ENCODE measurements at regions not wholly inside any gene's neighbourhood (a gene's known extent, or its start where the extent isn't known, plus 50 kb on each side); places are given as distances from the start of the nearest gene placed in this dataset.

DNA sequence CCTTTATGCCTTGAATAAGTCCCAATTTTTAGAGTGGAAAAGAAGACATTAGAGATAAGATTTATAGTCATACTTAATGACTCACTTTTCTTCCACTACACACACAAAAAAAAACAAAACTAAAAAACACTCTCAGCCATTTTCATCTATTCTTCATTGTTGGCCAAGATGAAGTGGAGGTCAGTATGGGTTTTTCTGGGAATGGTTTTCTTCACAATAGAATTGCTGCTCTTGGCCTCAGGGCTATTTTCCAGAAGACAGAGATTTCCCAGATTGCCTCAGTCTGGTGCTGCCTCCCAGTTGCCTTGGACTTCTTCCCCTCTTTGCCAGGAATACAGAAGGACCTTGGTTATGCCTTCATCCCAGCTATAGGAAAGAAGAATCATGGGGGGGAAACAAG, 463.7 kb downstream of the TMEM232 start:
- Histone ChIP-seq H3K14ac (ENCODE audit: insufficient read length) (no peak overlapping the region), H4K91ac (replicated peaks; ENCODE audit: insufficient read length, low read length) (no peak overlapping the region), H3K4me3 (ENCODE audit: extremely low read depth in 1 of 4, insufficient read depth in 2 of 4, low read depth in 3 of 4, low read length in 4 of 4) (no peak overlapping the region), H3K4me2 (ENCODE audit: insufficient read depth in 1 of 2, low read depth in 2 of 2, low read length in 2 of 2) (no peak overlapping the region), H2BK15ac (ENCODE audit: low read length) (no peak overlapping the region), H4K5ac (ENCODE audit: insufficient read length, low read depth, low read length) (no peak overlapping the region), H2BK12ac (ENCODE audit: low read depth, low read length) (no peak overlapping the region), H2AFZ (ENCODE audit: low read length) (no peak overlapping the region), H2BK120ac (replicated peaks; ENCODE audit: low read depth, low read length) (no peak overlapping the region), H3K79me1 (ENCODE audit: low read depth, low read length) (no peaks in the 10 kb centered on the region), H2BK5ac (ENCODE audit: low read depth, low read length) (no peak overlapping the region), H3K9ac (replicated peaks in 1 of 4; ENCODE audit: extremely low read depth in 1 of 4, low read depth in 3 of 4, low read length in 3 of 4) (no peak overlapping the region), H3K4ac (replicated peaks; ENCODE audit: insufficient read length, low read depth, low read length) (no peak overlapping the region), H2AK5ac (ENCODE audit: low read depth, low read length) (no peak overlapping the region), H3K23ac (ENCODE audit: insufficient read length) (no peak overlapping the region), H3K9me3 (ENCODE audit: insufficient read depth in 2 of 2, low read depth in 1 of 2, low read length in 1 of 2) (no peaks in the 10 kb centered on the region), H3K27me3 (replicated peaks in 1 of 4; ENCODE audit: control insufficient read depth in 3 of 4, extremely low read depth in 1 of 4, insufficient read depth in 3 of 4, low read length in 3 of 4) (no peaks in the 10 kb centered on the region), H4K8ac (ENCODE audit: extremely low read depth, insufficient read depth, low read length) (no peak overlapping the region), H3K56ac (replicated peaks; ENCODE audit: insufficient read length, low read depth, low read length) (no peak overlapping the region), H3K36me3 (ENCODE audit: control insufficient read depth in 2 of 4, insufficient read depth in 4 of 4, low read length in 3 of 4) (no peaks in the 10 kb centered on the region), H4K20me1 (replicated peaks in 1 of 2; ENCODE audit: control insufficient read depth in 1 of 2, insufficient read depth in 2 of 2, low read length in 2 of 2) (no peaks in the 10 kb centered on the region), H3K4me1 (replicated peaks in 1 of 4; ENCODE audit: control insufficient read depth in 3 of 4, insufficient read depth in 4 of 4, low read length in 3 of 4) (no peaks in the 10 kb centered on the region; a peak in 1 of 7 replicates), H2BK20ac (ENCODE audit: low read length) (no peak overlapping the region), H3K18ac (ENCODE audit: extremely low read depth, low read length) (no peak overlapping the region), H3K23me2 (ENCODE audit: low read depth, low read length) (no peaks in the 10 kb centered on the region), H3K79me2 (ENCODE audit: control insufficient read depth in 1 of 2, insufficient read depth in 2 of 2, low read length in 2 of 2) (no peaks in the 10 kb centered on the region), H3K27ac (ENCODE audit: low read depth, low read length) (no peak overlapping the region)
- ChIA-PET CTCF (ENCODE audit: partially characterized antibody) (no interaction called here), POLR2A (ENCODE audit: partially characterized antibody) (no interaction called here)
- FAIRE-seq (no peak), DNase-seq (ENCODE audit: low read depth in 1 of 2, low spot score in 2 of 2) (no peak)
- TF ChIP-seq, protein P1, sequence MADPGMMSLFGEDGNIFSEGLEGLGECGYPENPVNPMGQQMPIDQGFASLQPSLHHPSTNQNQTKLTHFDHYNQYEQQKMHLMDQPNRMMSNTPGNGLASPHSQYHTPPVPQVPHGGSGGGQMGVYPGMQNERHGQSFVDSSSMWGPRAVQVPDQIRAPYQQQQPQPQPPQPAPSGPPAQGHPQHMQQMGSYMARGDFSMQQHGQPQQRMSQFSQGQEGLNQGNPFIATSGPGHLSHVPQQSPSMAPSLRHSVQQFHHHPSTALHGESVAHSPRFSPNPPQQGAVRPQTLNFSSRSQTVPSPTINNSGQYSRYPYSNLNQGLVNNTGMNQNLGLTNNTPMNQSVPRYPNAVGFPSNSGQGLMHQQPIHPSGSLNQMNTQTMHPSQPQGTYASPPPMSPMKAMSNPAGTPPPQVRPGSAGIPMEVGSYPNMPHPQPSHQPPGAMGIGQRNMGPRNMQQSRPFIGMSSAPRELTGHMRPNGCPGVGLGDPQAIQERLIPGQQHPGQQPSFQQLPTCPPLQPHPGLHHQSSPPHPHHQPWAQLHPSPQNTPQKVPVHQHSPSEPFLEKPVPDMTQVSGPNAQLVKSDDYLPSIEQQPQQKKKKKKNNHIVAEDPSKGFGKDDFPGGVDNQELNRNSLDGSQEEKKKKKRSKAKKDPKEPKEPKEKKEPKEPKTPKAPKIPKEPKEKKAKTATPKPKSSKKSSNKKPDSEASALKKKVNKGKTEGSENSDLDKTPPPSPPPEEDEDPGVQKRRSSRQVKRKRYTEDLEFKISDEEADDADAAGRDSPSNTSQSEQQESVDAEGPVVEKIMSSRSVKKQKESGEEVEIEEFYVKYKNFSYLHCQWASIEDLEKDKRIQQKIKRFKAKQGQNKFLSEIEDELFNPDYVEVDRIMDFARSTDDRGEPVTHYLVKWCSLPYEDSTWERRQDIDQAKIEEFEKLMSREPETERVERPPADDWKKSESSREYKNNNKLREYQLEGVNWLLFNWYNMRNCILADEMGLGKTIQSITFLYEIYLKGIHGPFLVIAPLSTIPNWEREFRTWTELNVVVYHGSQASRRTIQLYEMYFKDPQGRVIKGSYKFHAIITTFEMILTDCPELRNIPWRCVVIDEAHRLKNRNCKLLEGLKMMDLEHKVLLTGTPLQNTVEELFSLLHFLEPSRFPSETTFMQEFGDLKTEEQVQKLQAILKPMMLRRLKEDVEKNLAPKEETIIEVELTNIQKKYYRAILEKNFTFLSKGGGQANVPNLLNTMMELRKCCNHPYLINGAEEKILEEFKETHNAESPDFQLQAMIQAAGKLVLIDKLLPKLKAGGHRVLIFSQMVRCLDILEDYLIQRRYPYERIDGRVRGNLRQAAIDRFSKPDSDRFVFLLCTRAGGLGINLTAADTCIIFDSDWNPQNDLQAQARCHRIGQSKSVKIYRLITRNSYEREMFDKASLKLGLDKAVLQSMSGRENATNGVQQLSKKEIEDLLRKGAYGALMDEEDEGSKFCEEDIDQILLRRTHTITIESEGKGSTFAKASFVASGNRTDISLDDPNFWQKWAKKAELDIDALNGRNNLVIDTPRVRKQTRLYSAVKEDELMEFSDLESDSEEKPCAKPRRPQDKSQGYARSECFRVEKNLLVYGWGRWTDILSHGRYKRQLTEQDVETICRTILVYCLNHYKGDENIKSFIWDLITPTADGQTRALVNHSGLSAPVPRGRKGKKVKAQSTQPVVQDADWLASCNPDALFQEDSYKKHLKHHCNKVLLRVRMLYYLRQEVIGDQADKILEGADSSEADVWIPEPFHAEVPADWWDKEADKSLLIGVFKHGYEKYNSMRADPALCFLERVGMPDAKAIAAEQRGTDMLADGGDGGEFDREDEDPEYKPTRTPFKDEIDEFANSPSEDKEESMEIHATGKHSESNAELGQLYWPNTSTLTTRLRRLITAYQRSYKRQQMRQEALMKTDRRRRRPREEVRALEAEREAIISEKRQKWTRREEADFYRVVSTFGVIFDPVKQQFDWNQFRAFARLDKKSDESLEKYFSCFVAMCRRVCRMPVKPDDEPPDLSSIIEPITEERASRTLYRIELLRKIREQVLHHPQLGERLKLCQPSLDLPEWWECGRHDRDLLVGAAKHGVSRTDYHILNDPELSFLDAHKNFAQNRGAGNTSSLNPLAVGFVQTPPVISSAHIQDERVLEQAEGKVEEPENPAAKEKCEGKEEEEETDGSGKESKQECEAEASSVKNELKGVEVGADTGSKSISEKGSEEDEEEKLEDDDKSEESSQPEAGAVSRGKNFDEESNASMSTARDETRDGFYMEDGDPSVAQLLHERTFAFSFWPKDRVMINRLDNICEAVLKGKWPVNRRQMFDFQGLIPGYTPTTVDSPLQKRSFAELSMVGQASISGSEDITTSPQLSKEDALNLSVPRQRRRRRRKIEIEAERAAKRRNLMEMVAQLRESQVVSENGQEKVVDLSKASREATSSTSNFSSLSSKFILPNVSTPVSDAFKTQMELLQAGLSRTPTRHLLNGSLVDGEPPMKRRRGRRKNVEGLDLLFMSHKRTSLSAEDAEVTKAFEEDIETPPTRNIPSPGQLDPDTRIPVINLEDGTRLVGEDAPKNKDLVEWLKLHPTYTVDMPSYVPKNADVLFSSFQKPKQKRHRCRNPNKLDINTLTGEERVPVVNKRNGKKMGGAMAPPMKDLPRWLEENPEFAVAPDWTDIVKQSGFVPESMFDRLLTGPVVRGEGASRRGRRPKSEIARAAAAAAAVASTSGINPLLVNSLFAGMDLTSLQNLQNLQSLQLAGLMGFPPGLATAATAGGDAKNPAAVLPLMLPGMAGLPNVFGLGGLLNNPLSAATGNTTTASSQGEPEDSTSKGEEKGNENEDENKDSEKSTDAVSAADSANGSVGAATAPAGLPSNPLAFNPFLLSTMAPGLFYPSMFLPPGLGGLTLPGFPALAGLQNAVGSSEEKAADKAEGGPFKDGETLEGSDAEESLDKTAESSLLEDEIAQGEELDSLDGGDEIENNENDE (IDR thresholded peaks at IDR 0.05; ENCODE audit: insufficient replicate concordance, low read length), result no peak
- TF ChIP-seq EZH2 (IDR thresholded peaks at IDR 0.05; ENCODE audit: low read depth, low read length, severe bottlenecking), result no peak
